Lower lobe of right lung (tissue), 2 donors: ENCODE measurements at regions not wholly inside any gene's neighbourhood (a gene's known extent, or its start where the extent isn't known, plus 50 kb on each side); places are given as distances from the start of the nearest gene placed in this dataset.

Source experiments
- ATAC-seq, 2 donors: fragments of 200-7000 bp; cut with Tn5 transposase; one replicate each; pipeline ENCODE4 v1.9.1; 2020 to 2022; ENCODE audit warnings: mild to moderate bottlenecking in 2 of 2, moderate library complexity in 2 of 2
- DNase-seq: peaks from one replicate; pipeline ENCODE4 v3.0.0-alpha.2; 2020
- H3K27ac ChIP-seq: fragments of 200-600 bp; one replicate; pipeline ENCODE4 v1.8.0; 2022
- H3K27me3 ChIP-seq: fragments of 200-600 bp; one replicate; pipeline ENCODE4 v1.8.0; 2022; ENCODE audit warnings: low read depth
- H3K36me3 ChIP-seq: fragments of 200-600 bp; one replicate; pipeline ENCODE4 v1.8.0; 2022; ENCODE audit warnings: mild to moderate bottlenecking
- H3K4me1 ChIP-seq: fragments of 200-600 bp; one replicate; pipeline ENCODE4 v1.8.0; 2022
- H3K4me3 ChIP-seq: fragments of 200-600 bp; one replicate; pipeline ENCODE4 v1.8.0; 2022; ENCODE audit warnings: mild to moderate bottlenecking
- H3K9me3 ChIP-seq: fragments of 200-600 bp; one replicate; pipeline ENCODE4 v1.8.0; 2022
- CTCF ChIP-seq: fragments of 200-600 bp; IDR thresholded peaks from one replicate; pipeline ENCODE4 v1.8.0; 2022; ENCODE audit warnings: antibody characterized with exemption, mild to moderate bottlenecking
- intact Hi-C: fragments of 100-400 bp; cut with DNase I; formaldehyde crosslinking; loops from one replicate; pipeline ENCODE4 v1.11.0; 2022
- donor health status: DM: no; HTN: yes; CAD: no; lungs with severe emphysema.

GRCh38 chrX:134167591-134168203, 69.3 kb upstream of the CCDC160 start:
- intact Hi-C loops = no loop called here
- H3K9me3 ChIP-seq = no peaks in the 10 kb centered on the region
- no peaks in the 10 kb centered on the region for H3K4me1 ChIP-seq
- ATAC-seq (no peak), DNase-seq (no peak)
- H3K27ac ChIP-seq = no peak overlapping the region
- no peak overlapping the region for H3K4me3 ChIP-seq
- H3K36me3 ChIP-seq = no peaks in the 10 kb centered on the region
- no peak for TF ChIP-seq CTCF
- no peaks in the 10 kb centered on the region for H3K27me3 ChIP-seq

DNA sequence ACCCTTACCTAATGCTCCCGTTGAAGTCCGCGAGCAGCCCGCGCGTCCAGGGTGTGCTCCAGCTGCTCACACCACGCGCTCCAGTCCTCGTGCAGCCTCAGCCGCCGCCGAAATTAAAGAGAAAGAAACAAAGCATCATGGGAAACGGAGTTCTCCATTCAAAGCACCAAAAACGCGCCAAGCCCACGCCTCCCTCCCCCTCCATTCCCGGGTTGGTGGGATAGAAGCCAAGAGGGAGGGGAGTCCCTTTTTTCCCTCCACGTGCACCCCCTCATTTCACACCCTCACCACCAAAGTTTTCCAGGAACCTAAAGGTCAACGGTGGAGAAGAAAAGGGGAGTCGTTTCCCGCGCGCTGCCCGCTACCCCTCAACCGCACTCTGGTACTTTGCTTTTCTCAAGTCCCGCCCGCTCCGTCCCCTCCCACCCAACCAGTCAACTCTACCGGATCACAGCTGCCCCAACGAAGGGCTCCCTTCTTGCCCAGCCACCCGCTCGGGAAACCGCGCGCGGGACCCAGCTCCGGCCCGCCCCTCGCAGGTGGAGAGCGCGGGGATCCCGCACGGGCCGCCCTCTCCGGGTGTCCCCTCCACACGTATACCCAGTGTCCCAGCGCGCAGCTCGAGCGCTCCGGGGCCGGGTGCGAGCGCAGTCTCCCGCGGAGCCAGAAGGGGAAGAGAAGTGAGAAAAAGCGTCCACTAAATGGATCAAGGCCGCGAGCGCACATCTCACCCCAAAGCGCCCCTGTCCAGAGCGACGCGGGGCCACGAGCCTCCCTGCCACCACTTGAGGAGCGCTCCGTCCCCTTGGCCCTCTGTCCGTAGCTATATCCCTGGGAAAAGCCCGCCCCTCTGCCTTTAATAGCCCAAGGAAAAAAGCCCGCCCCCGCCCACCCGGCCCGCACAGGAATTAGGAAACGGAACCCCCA, 65.1 kb upstream of the CCDC160 start:
- Histone ChIP-seq H3K4me3 (peak overlapping the region; percentile 55), H3K27me3 (no peaks in the 10 kb centered on the region), H3K9me3 (no peaks in the 10 kb centered on the region), H3K4me1 (no peaks in the 10 kb centered on the region), H3K27ac (no peak overlapping the region), H3K36me3 (no peaks in the 10 kb centered on the region)
- intact Hi-C loops = no loop called here
- ATAC-seq (peak; percentile 57 to 59), DNase-seq (no peak)
- TF ChIP-seq CTCF = no peak

GRCh38 chrX:134172588-134173259, 64.3 kb upstream of the CCDC160 start:
- intact Hi-C loops = no loop called here
- Histone ChIP-seq H3K27me3 (no peaks in the 10 kb centered on the region), H3K27ac (no peak overlapping the region), H3K36me3 (no peaks in the 10 kb centered on the region), H3K4me3 (peak overlapping the region; percentile 55), H3K9me3 (no peaks in the 10 kb centered on the region), H3K4me1 (no peaks in the 10 kb centered on the region)
- DNase-seq (peak; percentile 48), ATAC-seq (peak; percentile 47 to 71)
- TF ChIP-seq CTCF = no peak

DNA sequence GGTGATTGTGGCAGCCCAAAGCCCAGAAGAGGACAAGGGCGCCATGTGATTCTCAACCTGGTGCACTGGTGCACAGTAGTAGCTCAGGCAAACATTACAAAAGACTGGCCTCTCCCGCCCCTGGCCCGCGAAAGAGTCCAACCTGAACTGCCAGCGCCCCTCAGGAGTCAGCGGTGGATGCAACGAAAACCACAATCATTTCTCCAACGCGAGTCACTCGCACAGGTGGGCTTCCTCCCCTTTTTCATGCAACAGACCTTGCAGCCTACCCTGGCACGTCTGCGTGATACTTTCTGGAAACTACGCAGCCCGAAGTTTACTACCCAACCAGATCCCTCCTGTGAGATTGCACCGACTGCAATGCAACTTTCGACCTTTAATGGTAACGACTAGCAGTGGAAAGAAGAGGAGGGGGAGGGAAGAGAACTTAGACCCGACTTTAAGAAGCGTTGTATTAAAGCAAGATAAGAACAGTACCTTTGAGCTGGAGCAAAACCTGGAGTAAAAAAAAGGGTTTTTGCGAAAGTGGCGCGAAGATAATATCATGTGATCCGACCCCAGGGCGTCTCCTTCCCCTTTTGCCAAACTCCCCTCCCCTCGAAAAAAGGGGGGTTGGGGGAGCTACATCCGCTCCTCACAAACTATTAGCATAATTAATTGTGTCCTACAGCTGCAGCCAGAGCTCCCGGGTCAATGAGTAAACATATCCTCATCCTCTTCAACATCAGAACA, 63.3 kb upstream of the CCDC160 start:
- peak in 1 of 2 donors; percentile 24 for ATAC-seq
- TF ChIP-seq CTCF = no peak
- H3K36me3 ChIP-seq = no peaks in the 10 kb centered on the region
- no peak for DNase-seq
- no peaks in the 10 kb centered on the region for H3K9me3 ChIP-seq
- H3K4me3 ChIP-seq = peak overlapping the region; percentile 55
- no peak overlapping the region for H3K27ac ChIP-seq
- intact Hi-C loops = no loop called here
- H3K27me3 ChIP-seq = no peaks in the 10 kb centered on the region
- H3K4me1 ChIP-seq = no peaks in the 10 kb centered on the region

DNA sequence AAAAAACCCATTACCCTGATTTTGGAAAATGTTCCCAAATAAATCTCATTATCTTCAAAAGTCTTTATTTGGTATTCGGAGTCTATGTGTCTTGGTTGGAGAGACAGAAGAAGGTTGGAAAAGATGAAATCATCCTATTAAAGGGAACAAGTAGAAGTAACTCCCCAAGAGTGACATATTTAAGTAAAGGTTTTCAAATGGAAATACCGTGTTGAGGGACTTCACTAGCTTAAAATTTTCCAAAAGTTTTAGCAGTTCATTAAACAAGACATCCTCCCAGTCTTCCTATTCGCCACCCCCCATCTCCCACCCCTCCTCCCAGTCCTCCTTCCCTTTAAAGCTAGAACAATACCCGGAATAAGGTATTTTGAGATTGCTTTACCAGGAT, 62.7 kb upstream of the CCDC160 start:
- Histone ChIP-seq H3K27ac (no peak overlapping the region), H3K27me3 (no peaks in the 10 kb centered on the region), H3K4me3 (no peak overlapping the region), H3K36me3 (no peaks in the 10 kb centered on the region), H3K4me1 (no peaks in the 10 kb centered on the region), H3K9me3 (no peaks in the 10 kb centered on the region)
- DNase-seq = no peak
- intact Hi-C loops = no loop called here
- no peak for ATAC-seq
- TF ChIP-seq CTCF = no peak
